ENCODE measurements at regions not wholly inside any gene's neighbourhood (a gene's known extent, or its start where the extent isn't known, plus 50 kb on each side); places are given as distances from the start of the nearest gene placed in this dataset.
"Not testable (repeated sequence)": the region's sequence is repeated elsewhere in the genome, so short reads cannot be mapped to it uniquely, and the experiment has no call there.

DNA sequence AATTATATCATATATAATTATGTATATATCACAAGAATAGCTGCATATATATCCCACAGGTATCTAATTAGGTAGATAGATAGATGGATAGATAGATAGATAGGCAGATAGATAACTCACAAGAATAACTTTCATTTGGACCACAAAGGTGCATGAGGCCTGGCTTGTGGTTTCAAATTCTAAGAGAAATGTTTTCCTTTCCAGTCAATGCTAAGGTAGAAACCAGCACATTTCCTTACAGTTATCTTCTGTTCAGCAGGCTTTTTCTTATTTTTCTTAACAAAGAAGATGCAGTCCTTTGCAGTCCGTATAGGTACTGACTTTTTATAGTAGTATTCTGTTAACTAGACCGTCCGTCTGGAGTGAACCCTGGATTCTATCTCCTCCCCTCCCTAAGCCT lies 152.9 kb upstream of the ANKFN1 start:
- no peak for DNase-seq (ENCODE audit: low read depth)

DNA sequence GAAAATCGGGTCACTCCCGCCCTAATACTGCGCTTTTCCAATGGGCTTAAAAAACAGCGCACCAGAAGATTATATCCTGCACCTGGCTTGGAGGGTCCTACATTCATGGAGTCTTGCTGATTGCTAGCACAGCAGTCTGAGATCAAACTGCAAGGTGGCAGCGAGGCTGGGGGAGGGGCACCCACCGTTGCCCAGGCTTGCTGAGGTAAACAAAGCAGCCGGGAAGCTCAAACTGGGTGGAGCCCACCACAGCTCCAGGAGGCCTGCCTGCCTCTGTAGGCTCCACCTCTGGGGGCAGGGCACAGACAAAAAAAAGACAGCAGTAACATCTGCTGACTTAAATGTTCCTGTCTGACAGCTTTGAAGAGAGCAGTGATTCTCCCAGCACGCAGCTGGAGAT lies 150.6 kb upstream of the ANKFN1 start:
- DNase-seq (ENCODE audit: low read depth), result not testable (repeated sequence)

DNA sequence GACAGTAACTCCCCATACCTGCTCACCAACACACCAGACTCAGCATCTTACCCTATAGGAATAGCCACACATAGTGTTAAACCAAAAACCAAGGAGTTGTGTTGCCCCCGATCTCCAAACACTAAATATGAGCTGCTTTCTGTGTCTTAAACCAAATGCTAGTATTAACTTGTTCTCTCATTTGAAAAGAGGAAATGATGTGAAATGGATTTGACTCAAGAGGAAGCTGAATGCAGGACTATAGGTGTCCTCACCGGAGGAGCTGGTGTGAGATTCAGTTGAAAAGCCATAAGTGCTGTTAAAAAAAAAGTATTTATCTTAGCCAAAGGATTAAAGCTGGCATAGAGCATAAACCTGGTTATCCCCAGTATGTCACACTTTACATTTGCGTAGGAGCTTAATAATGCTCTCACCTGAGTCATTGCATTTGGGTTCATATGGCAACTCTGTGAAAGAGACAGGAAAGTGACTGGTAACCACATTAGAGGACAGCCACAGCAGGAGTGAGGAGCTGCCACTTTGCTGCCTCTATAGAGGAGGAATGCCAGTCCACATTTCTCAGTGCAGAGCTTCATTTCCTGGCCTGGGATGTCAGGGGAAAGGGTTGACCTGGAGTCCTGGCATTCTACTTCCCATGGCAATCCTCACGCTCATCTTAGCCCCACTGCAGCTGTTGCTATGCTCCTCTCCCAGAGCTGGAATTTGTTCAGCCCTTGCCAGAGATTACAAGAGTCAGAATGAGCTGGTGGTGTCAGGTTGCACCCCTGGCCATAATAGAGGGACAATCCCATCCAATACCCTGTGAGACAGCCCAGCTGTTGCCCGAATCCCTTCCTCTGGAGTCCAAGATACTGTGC lies 143.3 kb upstream of the ANKFN1 start:
- DNase-seq (ENCODE audit: low read depth), result peak; percentile 100

DNA sequence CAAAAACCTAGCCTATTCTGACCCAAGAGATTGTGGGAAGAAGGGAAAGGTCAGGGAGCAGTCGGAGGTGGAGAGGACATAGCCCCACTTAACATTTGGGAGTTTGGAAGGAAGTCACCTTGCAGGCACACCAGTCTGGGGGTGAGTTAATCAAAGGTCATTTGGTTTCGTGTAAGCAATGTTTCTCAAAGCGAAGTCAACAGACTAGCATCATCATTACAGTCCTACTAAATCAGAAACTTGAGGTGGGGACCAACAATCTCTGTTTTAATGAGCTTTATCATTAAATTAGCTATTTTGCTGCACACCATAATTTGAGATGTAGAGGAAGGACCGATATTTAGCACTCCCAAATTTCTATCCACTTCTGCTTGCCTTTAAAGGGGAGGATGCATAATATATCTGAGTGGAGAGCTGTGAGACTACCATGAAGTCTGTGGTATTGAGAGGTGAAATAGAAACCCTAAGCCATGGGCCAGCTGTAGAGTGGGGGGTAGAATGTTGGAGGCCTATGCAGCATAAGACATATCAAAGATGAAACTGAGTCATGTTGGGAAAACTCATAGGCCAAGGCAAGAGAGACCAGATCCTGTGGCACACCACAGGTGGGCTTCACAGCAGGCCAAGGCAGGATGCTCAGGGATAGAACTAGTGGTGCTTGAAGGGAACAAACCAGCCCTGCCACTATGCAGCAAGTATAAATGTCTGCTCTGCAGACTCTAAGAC lies 141.7 kb upstream of the ANKFN1 start:
- no peak for DNase-seq (ENCODE audit: low read depth)

DNA sequence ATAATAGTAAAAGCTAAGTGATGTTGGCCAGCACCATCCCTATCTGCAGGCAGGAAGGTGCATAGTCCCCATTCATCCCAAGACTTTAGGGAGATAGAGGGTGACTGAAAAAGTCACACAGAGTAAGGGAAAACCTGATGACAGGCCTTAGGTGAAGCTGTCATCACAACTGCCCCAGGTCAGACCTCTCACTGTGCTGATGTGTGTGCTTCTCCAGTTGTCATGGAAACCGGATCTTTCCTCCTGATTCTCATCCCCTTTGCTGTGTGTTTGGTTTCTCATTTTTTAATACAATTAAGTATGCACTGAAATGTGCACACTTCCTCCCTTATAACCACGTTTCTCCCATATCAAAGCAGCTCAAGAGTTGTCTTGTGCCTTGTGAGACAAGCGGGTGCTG lies 135.1 kb upstream of the ANKFN1 start:
- no peak for DNase-seq (ENCODE audit: low read depth)

DNA sequence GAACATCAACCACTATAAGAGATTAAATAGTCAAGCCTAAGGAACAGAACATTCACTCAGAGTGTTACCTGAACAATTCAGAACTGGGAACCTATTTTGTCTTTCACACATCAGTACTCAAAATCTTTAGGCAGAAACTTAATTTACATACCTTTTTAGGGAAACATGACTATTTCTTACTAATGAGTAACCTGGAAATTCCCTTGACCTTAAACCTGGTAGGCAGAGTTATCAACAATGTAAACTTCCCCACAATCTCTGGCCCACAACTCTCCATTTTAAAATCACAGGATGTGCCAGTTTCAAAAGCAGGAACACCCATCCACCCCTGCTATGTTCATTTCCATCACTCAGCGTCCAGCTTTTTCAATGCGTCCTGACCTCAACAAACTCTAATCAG lies 132.9 kb upstream of the ANKFN1 start:
- no peak for DNase-seq (ENCODE audit: low read depth)

DNA sequence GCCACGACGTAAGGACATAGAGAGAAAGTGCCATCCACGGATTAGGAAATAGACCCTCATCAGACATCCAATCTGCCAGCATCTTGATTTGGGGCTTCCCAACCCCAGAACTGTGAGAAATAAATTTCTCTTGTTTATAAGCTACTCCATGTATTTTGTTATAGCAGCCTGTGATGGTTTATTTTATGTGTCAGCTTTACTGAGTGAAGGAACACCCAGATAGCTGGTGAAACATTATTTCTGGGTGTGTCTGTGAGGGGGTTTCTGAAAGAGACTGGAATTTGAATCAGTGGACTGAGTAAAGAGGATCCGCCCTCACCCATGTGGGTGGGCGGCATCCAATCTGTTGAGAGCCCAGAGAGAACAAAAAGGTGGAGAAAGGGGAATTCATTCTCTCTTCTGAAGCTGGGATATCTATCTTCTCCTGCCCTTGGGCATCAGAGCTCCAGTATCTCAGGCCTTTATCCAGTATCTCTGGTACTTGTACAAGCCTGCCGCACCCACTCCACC lies 131.5 kb upstream of the ANKFN1 start:
- no peak for DNase-seq (ENCODE audit: low read depth)

DNA sequence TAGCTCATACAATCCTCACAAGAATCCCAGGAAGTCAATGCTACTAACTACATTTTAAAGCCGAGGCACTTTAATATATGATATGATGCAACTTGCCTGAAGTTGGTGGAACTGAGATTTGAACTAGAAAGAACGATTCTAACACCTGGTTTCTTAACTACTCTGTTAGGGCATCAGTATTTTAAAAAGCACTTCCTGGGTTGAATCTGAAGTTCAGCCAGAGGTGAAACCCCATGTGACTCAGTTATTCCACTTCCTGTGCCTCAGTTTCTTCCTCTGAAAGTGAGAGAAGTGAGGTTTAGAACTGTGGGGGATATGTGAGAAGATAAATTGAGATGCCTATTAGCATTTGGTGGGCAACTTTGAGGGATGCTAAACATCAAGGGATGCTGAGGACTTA lies 129.4 kb upstream of the ANKFN1 start:
- no peak for DNase-seq (ENCODE audit: low read depth)

DNA sequence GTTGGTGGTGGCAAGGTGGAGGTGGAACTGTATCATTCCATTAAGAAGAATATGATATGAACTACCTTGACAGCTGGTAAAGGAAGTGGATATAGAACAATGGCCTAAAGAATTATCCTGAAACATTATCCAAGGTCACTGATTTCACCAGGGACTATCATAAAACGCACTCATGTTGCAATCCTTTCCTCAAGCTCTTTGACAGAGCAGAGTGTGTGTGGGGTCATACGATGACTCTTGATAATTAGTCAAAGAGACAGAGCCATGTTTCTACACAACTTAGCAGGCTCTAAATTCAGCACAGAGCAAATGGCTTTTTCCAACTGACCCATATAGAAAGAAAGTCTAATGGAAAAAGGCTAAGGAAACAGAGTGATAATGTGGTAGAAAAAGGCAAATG lies 126.4 kb upstream of the ANKFN1 start:
- no peak for DNase-seq (ENCODE audit: low read depth)

DNA sequence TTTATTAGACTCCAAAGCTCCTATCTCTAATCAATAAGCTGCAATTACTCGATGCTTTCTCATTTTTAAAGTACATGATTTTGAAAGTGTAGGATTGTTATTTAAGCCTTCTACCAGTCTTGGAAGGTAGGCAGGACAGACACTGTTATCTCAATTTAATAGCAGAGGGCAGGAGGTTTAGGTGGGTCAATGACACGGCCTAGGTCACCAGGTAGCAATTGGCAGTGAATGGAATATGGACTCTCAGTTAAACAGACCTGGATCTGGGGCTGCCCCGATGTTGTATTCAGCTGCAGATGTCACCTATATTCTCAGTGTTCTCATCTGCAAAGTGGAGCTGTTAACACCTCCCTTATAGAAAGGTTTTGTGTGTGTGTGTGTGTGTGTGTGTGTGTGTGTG lies 124.4 kb upstream of the ANKFN1 start:
- DNase-seq (ENCODE audit: low read depth), result no peak

DNA sequence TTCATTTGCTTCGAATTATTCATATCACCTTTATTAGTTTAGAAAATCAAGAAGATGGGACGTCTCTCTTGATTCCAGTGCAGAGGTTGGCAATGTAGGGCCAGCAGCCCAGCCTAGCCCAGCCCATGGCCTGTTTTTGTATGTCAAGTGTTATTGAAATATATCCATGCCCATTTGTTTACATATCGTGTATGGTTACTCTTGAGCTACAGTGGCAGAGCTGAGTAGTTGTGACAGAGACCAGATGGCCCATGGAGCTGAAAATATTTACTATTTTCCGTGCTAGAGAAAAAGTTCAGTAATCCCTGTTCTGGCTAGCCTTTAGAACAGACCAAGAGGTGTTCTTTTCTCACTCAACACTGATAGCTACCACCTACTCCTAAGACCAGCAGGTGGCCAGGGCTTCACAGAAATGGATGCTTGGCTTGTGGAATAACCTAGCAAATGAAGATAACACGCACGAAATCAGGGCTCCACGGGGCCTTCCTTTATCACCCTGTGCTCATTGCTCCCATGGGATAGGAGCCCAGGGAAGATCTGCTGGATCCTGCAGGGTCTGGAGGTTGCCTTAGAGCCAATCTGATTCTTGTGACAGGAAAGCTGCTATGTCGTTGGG lies 123.2 kb upstream of the ANKFN1 start:
- no peak for DNase-seq (ENCODE audit: low read depth)

DNA sequence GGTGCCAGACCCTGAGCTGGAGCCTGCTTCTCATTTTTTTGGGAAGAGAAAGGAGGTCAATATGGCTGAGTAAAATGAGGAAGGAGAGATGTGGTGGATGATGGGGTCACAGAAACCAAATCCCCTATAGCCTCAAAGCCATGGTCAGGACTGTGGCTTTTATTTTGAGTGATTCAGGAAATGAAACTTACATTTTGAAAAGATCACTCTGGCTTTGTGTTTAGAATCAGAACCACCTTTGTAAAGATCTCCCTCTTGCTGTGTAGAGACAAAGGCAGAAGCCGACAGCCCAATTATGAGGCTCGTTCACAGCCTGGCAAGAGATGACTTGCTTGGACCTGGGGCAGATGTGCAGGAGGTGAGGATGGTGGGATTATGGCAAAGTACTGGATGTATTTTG lies 121.6 kb upstream of the ANKFN1 start:
- no peak for DNase-seq (ENCODE audit: low read depth)

DNA sequence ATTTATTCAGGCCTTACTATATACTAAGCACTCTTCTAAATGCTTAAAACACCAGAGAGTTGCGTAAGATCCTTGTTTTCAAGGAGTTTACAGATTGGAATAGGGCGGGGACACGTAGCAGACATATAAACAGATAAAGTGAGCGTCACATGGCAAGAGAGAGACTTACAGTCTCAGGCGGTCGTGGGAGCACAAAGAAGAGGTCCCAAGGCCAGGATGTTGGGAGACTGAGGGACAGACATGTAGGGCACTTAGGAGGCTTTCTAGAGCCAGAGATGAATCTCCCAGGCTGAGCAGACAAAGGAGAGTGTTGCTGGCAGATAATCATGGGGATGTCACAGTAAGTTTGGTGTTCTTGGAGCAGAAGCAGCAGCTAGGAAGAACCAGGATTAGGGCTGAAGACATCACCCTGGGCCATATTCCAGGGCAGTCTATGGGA lies 119.1 kb upstream of the ANKFN1 start:
- no peak for DNase-seq (ENCODE audit: low read depth)

DNA sequence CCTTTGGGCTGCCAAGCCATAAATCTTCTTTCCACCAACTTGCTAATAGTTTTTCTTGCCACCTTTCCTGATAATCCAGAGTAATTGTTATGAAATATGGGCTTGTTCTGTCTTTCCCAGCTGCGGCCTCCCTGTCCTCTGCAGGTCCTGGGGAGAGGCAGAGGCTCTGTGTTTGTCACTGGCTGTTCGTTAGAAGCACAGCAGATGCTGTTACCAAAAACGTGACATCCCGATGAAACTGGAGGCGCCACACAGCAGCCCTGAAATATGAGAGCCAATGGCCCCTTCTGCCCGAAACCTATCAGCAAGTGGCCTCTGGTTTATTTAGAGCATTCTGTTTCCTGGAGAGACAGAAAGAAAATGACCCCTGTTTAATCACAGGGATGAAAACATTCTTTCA lies 115.1 kb upstream of the ANKFN1 start:
- DNase-seq (ENCODE audit: low read depth), result peak; percentile 26

DNA sequence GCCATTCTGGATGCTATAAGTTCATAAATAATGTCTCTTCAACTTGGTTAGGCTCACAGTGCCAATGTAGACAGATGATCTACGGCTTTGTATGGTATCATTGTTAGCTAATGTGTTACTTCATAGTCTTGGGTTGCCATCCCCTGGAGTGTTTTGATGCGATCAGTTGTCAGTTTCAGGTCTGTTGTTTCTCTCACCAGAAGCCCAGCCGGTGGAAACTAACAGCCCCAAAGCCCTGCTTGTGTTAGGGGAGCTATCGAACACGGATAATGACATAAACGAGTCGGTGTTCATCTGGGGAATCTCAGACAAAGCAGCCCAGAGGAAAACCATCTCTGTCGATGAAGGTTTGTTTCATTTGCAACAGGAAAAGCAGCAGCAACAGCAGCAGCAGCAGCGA lies 107.4 kb upstream of the ANKFN1 start:
- DNase-seq (ENCODE audit: low read depth), result no peak

DNA sequence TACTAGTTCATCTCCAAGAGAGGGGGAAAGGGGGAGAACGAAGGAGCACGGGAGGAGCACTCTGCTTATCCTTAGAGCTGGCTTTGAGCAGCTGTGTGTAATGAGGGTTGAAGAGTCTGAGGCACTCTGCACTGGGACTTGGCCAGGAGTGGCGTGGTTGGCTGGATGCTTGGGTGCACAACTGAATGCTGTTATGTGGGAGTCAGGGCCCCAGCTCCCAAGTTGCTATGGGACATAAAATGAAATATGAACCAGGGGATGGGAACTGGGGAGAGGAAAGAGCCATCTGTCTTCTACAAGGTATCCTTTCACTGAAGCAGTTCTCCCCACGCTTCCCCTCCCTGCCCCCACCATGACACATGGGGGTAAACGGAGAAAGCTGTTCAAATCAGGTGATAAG lies 105.9 kb upstream of the ANKFN1 start:
- peak; percentile 67 for DNase-seq (ENCODE audit: low read depth)

DNA sequence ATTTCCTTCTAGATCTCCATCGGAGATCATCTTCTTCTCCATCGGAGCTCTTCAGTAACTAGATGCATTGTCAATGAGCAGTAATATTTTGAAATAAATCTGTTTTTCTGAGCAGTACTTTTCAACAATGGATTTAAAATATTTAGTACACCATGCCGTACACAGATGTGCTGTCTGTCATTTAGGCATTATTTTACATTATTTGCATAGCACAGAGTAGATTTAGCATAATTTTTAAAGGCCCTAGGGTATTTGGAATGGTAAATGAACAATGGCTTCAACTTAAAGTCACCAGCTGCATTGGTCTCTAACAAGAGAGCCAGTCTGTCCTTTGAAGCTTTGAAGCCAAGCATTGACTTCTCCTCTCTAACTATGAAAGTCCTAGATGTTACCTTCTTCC lies 95.4 kb upstream of the ANKFN1 start:
- DNase-seq (ENCODE audit: low read depth), result no peak

DNA sequence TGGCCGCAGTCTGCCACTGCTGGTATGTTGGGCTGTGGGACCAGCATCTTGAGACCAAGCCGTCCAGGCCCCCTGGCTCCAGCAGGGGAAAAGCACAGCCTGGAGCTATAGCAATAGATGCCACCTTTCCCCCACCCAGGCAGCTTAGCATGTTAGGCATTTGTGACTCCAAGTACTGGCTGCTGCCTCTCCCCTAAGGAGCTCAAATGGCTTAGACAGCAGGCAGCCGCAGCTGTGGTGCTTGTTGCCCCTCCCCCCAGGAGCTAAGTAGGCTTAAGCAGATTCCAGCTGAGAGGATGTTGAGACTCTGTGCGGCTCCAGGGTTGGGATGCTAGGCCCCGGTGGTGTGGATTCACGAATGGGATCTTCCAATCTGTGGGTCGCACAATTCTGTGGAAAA lies 88.8 kb upstream of the ANKFN1 start:
- peak; percentile 66 for DNase-seq (ENCODE audit: low read depth)

DNA sequence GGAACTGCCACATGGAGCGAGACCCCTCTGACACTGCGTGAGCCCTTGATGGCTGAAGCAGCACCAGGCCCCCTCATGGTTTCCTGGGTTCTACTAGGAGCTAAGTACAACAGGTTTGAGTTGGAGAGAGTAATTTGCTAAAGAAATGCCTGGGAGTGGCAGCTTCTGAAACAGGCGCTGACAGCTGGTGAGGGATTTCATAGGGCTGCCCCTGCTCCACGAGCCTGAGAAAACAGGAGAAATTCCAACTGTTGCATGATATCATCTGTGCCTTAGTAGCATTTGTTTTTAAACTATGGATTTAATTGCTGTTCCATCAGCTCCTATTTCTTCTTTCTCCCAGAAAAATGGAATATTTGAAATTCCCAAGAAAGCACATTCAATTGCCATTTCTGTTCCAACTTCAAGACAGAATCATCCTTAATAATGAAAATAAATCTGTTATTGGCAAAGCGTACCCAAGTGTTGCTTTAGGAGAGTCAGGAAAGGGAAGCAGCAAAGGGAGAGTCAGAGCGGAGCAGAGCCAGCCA lies 78.8 kb upstream of the ANKFN1 start:
- DNase-seq (ENCODE audit: low read depth), result peak; percentile 91

DNA sequence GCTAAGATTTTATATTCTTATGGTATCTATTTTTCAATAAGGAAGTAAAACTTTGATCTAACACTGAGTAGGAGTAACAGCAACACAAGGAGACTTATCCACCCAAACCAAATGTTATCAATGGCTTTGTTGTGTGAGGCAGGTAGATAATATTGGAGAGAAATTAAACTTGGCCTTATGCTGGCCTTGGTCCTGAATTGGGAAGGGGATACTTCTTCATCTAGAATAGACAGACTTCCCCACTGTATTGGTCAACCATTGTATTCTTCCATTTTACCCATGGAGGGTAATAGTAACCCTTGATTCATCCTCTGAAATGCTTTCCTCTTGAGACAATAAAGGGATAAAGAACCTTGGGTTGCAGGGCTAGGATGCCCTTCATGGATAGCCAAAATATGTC lies 76.3 kb upstream of the ANKFN1 start:
- DNase-seq (ENCODE audit: low read depth), result no peak

DNA sequence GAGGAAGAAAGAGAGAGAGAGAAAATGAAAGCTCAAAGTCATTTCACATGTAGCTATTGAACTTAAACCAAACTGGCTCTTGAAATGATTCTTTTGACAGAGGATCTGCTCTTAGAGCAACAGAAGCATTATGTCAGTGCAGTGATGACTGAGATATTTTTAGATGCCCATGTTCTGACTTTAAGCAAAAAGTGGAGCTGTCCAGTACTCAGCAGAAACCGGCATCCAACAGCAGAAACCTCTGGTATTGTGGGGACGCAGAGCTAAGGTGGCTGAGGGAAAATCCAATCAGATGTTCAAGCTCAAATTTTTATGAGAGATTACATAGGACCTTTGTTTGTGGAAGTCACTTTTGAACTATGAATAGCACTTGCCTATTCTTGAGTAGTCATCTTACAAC lies 69.8 kb upstream of the ANKFN1 start:
- DNase-seq (ENCODE audit: low read depth), result peak; percentile 42

Measured in myocyte (in vitro differentiated cells).